ENCODE measurements at regions not wholly inside any gene's neighbourhood (a gene's known extent, or its start where the extent isn't known, plus 50 kb on each side); places are given as distances from the start of the nearest gene placed in this dataset.

DNA sequence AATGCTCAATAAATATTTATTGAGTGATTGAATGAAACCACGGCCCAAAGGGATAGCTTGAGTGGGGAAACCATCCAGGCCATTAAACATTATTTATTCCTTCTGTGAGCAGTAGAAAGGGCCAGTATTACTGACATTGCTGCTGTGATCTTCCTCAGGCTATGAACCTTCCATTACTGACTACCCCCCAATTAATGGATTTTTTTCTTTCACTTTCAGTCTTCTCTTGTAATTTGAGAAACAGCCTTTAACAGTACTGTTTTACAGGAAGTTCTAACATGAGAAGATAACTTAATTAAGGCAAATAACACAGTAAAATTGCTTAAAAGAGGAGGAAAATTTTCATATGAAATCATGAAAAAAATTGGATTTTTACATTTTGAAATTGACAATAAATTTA lies 629.5 kb downstream of the TRHDE start:
- Mint-ChIP-seq H3K27ac (no peak overlapping the region), H3K9me3 (no peaks in the 10 kb centered on the region), H3K27me3 (ENCODE audit: insufficient read depth, low read depth, poor library complexity) (no peaks in the 10 kb centered on the region), H3K4me3 (no peak overlapping the region), H3K4me1 (no peaks in the 10 kb centered on the region), H3K36me3 (ENCODE audit: low read depth) (no peaks in the 10 kb centered on the region)
- no peak for TF ChIP-seq STAT1 (IDR thresholded peaks at IDR 0.05; ENCODE audit: unreplicated experiment)
- TF ChIP-seq, protein P1, sequence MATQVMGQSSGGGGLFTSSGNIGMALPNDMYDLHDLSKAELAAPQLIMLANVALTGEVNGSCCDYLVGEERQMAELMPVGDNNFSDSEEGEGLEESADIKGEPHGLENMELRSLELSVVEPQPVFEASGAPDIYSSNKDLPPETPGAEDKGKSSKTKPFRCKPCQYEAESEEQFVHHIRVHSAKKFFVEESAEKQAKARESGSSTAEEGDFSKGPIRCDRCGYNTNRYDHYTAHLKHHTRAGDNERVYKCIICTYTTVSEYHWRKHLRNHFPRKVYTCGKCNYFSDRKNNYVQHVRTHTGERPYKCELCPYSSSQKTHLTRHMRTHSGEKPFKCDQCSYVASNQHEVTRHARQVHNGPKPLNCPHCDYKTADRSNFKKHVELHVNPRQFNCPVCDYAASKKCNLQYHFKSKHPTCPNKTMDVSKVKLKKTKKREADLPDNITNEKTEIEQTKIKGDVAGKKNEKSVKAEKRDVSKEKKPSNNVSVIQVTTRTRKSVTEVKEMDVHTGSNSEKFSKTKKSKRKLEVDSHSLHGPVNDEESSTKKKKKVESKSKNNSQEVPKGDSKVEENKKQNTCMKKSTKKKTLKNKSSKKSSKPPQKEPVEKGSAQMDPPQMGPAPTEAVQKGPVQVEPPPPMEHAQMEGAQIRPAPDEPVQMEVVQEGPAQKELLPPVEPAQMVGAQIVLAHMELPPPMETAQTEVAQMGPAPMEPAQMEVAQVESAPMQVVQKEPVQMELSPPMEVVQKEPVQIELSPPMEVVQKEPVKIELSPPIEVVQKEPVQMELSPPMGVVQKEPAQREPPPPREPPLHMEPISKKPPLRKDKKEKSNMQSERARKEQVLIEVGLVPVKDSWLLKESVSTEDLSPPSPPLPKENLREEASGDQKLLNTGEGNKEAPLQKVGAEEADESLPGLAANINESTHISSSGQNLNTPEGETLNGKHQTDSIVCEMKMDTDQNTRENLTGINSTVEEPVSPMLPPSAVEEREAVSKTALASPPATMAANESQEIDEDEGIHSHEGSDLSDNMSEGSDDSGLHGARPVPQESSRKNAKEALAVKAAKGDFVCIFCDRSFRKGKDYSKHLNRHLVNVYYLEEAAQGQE (IDR thresholded peaks at IDR 0.05; ENCODE audit: unreplicated experiment): no peak
- TF ChIP-seq CREB1 (CRISPR knock-in tag; IDR thresholded peaks at IDR 0.05; ENCODE audit: low read depth): no peak
- TF ChIP-seq JUNB (IDR thresholded peaks at IDR 0.05; ENCODE audit: unreplicated experiment): no peak
- no peak for TF ChIP-seq EZH2 (IDR thresholded peaks at IDR 0.05; ENCODE audit: low read depth, unreplicated experiment)
- no peak for TF ChIP-seq EZH2phosphoT487 (IDR thresholded peaks at IDR 0.05; ENCODE audit: unreplicated experiment)
- TF ChIP-seq, protein P2, sequence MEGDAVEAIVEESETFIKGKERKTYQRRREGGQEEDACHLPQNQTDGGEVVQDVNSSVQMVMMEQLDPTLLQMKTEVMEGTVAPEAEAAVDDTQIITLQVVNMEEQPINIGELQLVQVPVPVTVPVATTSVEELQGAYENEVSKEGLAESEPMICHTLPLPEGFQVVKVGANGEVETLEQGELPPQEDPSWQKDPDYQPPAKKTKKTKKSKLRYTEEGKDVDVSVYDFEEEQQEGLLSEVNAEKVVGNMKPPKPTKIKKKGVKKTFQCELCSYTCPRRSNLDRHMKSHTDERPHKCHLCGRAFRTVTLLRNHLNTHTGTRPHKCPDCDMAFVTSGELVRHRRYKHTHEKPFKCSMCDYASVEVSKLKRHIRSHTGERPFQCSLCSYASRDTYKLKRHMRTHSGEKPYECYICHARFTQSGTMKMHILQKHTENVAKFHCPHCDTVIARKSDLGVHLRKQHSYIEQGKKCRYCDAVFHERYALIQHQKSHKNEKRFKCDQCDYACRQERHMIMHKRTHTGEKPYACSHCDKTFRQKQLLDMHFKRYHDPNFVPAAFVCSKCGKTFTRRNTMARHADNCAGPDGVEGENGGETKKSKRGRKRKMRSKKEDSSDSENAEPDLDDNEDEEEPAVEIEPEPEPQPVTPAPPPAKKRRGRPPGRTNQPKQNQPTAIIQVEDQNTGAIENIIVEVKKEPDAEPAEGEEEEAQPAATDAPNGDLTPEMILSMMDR (conservative IDR thresholded peaks at IDR 0.05; ENCODE audit: low read depth in 2 of 2): no peak
- TF ChIP-seq ZNF331 (CRISPR knock-in tag; IDR thresholded peaks at IDR 0.05; ENCODE audit: low read depth): no peak
- TF ChIP-seq, protein P3, sequence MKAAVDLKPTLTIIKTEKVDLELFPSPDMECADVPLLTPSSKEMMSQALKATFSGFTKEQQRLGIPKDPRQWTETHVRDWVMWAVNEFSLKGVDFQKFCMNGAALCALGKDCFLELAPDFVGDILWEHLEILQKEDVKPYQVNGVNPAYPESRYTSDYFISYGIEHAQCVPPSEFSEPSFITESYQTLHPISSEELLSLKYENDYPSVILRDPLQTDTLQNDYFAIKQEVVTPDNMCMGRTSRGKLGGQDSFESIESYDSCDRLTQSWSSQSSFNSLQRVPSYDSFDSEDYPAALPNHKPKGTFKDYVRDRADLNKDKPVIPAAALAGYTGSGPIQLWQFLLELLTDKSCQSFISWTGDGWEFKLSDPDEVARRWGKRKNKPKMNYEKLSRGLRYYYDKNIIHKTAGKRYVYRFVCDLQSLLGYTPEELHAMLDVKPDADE (IDR thresholded peaks at IDR 0.05): no peak
- no peak for TF ChIP-seq NANOG (IDR thresholded peaks at IDR 0.05; ENCODE audit: borderline replicate concordance)
- no peak for TF ChIP-seq POLR2AphosphoS5 (IDR thresholded peaks at IDR 0.05; ENCODE audit: low read depth)
- no peak overlapping the region for H3K4me2 ChIP-seq
- no peaks in the 10 kb centered on the region for H3K79me2 ChIP-seq (replicated peaks; ENCODE audit: insufficient read depth)
- DNase-seq (ENCODE audit: low spot score) (no peak), ATAC-seq (no peak)
- H3K9me2 ChIP-seq (ENCODE audit: insufficient read depth): no peaks in the 10 kb centered on the region
- no peak overlapping the region for H3K27ac ChIP-seq (ENCODE audit: low read depth)
- no peaks in the 10 kb centered on the region for H4K20me1 ChIP-seq (replicated peaks; ENCODE audit: insufficient read depth)
- H3F3A ChIP-seq (replicated peaks; ENCODE audit: low read depth): no peaks in the 10 kb centered on the region
- H3K4me1 ChIP-seq (ENCODE audit: insufficient read depth): no peaks in the 10 kb centered on the region
- H3K27me3 ChIP-seq (ENCODE audit: insufficient read depth): no peaks in the 10 kb centered on the region
- no peak overlapping the region for H3K4me3 ChIP-seq
- H3K36me3 ChIP-seq (ENCODE audit: insufficient read depth): no peaks in the 10 kb centered on the region
- no peak overlapping the region; the same call in 1 of the 2 replicates for H2AFZ ChIP-seq

All from GM23338 (cell line).